NCI-H1417 (cell line): ENCODE measurements at regions not wholly inside any gene's neighbourhood (a gene's known extent, or its start where the extent isn't known, plus 50 kb on each side); places are given as distances from the start of the nearest gene placed in this dataset.
"Not testable (repeated sequence)": the region's sequence is repeated elsewhere in the genome, so short reads cannot be mapped to it uniquely, and the experiment has no call there.

Experiments used
- DNase-seq, 3 experiments: peaks; one replicate each; lab custom pipeline; 2025; lab: John Stamatoyannopoulos, UW

- not testable (repeated sequence) for DNase-seq
Measured at GRCh38 chr1:219863816-219864215, 64.5 kb downstream of the SLC30A10 start.

DNA sequence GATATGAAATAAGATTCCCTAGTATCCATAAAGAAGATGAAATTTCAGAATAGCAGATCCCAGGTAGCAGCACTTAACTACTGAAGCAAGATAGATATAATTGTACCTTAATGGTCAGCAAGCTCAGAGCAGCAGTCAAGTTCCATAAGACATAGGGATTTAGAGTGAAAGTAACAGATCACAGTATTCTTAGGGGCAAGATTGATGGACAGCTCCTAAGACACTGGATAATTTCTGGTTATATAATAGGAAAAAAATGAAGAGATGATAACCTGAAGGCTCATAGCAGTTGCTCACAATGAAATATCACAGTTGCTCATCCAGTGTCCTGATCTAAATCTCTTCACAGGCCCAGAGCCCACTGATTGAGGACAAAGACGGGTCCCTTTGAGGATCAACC is 66.0 kb downstream of the SLC30A10 start:
- no peak for DNase-seq

DNA sequence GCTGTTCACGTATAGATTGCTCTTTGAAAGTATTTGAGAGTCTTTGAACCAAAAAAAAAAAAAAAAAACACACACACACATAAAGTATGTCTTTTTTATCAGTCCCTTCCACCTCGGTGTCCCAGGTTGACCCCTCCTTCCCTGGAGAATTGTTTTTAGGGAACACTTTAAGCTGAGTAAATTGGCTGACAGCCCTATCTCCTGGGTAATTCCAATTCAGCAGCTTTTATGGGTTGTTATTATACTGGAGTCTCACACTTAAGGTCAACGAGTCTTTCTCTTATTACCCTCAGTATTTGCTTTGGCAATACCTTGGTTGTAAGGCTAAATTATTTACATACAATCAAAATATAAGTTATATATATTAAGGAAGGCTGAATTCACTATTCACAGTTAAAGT is 69.4 kb downstream of the SLC30A10 start:
- DNase-seq: peak in 1 of 3 experiments; percentile 16

DNA sequence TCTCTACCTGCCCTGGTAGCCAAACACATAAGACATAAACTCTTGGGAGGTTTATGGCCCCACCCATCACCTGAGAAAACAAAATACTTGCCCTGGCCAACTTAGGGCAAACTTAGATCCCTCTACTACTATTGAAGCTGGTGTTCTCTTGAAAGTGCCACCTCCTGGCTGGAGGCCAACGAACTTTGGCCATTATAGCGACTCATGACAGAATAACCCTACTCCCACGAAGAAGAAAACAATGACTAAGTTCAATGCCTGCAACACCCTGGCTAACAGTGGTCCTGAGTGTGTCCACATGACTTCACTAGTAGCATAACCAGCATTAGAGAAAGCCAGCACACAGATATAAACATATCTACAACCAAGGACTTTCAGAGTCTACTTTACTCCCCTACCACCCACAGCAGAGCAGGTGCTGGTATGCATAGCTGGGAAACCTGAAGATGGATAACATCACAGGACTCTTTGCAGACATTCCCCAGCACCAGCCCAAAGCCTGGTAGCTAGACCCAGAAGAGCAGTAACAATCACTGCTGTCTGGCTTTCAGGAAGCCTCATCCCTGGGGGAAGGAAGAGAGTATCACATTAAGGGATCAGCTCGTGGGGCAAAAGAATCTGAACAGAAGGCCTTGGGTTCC is 81.0 kb downstream of the SLC30A10 start:
- no peak for DNase-seq

- DNase-seq: peak; percentile 30 to 76 (median 53)
Measured at GRCh38 chr1:219839595-219839994, 88.8 kb downstream of the SLC30A10 start.

DNA sequence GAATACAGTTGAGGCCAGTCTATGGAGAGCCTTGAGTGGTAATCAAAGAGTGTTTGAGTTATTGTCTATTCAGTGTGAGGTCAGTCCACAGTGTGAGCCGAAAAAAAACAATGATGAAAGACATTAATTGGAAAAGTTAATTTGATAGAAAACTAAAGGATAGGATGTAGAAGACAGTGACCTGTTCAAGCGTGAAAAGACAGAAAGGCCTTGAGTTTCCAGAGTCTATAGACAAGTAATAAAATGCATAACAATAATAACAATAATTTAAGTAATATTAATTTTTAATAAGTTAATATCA is 90.4 kb downstream of the SLC30A10 start:
- DNase-seq: no peak

DNA sequence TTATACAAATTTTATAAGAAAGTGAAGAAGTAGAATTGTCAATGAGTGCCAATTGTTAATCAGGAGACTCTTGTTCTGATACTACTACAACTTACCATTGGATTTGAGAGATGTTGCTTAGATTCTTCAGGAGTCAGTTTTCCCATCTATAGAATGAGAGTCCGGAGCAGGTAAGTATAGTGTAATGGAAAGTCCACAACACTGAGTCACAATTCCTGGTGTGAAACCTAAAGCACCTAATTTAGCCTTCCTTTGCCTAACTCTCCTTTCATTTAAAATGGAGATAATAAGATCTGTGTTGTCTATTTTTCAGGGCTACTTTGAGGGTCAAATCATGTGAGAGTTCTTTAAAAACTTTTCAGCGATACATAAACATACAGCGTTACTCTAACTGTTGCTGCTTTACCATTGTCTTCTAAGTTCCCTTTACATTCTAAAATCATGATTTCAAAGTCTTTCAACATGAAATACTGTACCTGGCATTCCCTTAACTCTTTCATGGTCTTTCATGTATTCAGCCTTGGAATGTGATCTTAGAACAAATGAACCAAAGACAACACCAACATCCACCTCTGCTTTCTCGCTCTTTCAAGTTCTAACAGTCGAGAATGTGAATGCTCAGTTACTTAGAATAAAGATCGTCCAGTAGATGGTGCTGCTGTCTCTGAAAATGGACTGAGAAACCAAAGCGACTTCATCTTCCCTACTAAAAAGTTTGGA is 90.9 kb downstream of the SLC30A10 start:
- peak; percentile 30 to 85 (median 46) for DNase-seq

DNA sequence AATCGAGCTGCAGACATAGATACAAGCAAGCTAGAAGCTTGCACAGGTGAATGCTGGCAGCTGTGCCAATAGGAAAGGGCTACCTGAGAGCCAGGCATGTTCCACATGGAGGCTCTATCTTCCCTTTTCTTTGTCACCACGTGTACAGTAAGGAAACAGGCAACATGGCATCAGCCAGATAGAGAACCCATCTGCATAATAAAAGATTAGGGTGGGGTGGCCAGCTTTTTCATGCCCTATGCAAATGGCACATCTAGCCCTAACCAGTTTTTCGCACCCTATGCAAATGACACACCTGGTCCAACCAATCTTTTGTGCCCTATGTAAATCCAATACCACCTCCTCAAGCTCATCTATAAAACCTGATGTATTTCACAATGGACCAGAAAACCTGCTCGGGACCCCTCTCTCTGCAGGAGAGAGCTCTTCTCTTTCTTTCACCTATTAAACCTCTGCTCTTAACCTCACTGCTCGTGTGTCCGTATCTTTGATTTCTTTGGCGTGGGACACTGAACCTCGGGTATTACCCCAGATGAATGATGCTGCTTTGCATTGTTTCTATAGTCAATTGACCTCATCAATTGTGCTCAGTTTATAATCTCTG is 93.9 kb downstream of the SLC30A10 start:
- no peak for DNase-seq

- DNase-seq: no peak
Measured at GRCh38 chr1:219833214-219833815, 95.0 kb downstream of the SLC30A10 start.

DNA sequence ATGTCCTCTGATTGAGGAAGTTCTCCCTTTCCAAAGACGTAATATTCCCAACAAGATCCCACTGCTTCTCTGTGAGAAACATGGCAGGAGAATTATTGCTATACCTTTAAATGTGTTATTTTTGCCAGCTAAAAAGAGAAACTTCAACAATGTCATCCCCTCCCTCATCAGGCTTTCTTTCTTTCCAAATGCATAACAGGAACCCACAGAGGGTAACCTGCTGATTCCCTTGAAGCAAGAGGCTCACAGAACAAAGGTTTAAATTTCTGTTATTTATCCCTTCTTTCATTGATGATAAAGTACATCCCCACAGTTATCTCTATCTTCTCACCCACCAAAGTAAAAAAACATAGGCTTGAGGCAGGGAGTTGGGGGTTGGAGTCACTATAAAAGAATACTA is 102.1 kb downstream of the SLC30A10 start:
- DNase-seq: no peak

GRCh38 chr1:219825355-219825754 is 103.0 kb downstream of the SLC30A10 start:
- DNase-seq: no peak

GRCh38 chr1:219824338-219824737 is 104.0 kb downstream of the SLC30A10 start:
- no peak for DNase-seq

DNA sequence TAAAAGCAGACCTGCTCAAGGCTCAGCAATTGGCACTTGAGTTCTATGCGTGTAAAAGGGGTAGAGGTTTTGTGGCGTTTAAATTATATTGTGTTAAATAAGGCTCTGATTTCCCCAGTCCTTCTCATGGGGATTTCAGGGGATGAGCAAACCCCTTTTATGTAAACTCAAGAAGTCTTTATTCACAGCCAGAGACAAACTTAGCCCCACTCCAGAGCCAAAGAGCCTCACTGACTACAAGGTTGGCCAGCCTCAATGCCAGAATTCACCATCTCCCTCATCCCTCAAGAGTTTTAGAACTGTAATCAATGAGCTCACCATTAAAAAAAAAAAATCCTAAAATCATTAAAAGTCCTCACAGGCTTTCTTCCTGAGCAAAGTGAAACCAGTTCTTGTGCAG is 107.8 kb downstream of the SLC30A10 start:
- DNase-seq: no peak

- no peak for DNase-seq
Measured at GRCh38 chr1:219817914-219818313, 110.4 kb downstream of the SLC30A10 start.

DNA sequence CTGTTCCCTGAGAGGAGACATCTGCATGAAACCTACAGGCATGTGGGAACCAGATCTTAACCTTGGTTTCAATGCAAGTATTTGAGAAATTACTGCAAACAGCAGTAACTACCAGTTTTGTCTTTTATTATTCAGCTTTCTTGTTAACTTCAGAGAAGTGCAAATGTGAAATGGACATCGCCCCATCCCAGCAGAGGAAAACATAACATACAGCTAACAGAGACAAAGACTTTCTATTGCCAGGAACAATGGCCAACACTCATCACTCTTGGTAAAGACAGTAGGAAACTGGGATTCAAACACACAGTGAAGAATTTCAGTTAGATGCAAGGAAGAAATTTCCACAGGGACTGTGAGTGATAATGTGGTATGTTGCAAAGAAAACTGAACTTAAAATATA is 115.1 kb downstream of the SLC30A10 start:
- no peak for DNase-seq

GRCh38 chr1:219812491-219813203 is 115.7 kb downstream of the SLC30A10 start:
- DNase-seq: peak; percentile 52 to 91 (median 63)

GRCh38 chr1:219812086-219812485 is 116.3 kb downstream of the SLC30A10 start:
- DNase-seq: no peak

DNA sequence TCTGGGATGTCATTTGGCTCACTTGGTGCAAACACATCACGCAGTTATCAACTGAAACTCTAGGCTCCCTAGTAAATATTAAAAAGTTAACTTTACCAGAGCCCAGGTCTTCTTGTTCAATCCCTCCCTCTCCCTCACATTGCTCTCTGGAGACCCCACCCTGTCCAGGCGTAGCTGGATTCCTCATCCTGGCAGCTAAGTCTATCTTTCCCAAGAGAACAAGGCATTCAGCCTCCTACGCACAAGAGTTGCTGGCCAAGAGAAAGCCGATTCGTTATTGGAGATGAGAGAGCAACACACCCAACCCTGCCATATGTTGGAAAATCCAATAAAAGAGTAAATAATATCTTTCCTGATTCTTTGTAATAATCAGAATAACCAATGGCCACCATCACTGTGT is 117.9 kb downstream of the SLC30A10 start:
- DNase-seq: no peak

DNA sequence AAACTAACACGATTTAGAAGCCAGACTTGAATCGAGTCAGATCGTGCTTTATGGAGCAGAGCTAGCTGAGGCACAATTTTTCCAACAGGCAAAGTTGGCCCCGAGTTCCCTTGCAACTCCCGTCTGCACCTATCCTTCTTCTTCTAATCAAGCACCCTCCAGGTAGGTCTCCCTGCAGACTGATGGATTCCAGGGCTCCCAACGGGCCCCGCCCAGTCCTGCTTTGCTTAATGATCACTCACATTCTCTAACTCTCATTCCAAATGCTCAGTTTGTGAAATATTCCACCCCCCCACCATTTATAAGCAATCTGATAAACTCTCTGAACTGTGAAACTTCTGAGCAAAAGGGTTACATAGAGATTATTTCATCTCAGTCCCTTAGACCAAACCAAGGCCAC is 119.6 kb downstream of the SLC30A10 start:
- no peak for DNase-seq

DNA sequence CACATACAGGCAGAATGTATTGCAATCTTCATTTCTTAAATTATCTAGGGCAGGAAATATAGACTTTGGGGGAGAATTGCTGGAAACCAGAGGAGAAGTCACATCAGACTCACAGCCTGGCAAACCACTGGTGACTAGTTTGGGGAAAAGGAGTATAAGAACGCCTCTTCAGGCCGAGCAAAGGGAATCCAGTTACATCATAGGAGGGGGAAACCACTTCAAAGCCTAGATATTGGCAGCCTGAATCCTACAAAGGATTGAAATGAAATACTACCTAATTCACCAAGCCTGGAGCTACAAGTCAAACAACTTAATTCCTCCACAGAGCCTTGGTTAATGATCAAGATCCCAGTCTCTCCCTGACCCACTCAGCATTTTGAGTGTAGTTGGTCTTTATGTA is 121.7 kb downstream of the SLC30A10 start:
- DNase-seq: no peak

DNA sequence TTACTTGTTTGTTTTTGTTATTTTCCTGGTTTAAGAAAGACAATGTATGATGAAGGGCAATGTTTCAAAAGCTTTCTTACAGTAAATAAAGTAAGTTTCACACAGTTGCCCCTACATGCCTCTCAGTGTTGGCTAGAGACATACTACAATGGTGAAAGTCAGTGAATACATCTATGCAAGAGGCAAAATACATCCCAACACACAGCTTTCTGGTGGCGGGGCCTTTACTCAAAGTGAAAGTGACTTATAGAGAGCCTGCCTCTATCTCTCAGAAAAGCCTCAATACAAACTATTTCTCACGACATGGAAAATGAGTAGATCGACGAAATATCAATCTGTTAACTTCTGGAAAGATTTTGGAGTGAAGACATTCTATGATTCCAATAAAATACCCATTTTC is 122.3 kb downstream of the SLC30A10 start:
- no peak for DNase-seq

DNA sequence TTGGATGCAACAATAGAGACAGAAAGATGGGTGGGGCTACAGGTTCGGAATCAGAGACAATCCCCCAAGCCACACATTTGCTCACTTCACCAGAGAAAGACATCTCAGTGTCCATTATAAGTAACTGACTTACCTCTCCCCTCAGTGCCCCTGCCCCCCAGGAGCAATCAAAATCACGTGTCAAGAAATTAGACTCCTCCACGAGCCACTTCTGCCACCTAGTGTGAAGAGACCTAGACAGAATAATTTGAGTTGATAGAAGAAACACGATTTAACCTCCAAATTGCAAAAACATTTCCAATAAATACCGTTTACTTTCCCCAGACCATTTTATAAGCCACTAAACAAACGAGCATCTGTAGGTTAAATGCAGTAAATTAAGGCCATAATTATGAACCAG is 123.2 kb downstream of the SLC30A10 start:
- peak in 2 of 3 experiments; percentile 37 to 64 for DNase-seq
